Caco-2 (cell line): ENCODE measurements at regions not wholly inside any gene's neighbourhood (a gene's known extent, or its start where the extent isn't known, plus 50 kb on each side); places are given as distances from the start of the nearest gene placed in this dataset.

Experiments
- BruUV-seq: library from RNA; stranded (reverse); fragments of 400-500 nt; replicated peaks from 2 replicates; lab custom pipeline; 2021; lab: Mats Ljungman, UMichigan
- CTCF ChIA-PET: fragments of 300-600 bp; sonication (Branson Sonifier 250); formaldehyde crosslinking; loops from one replicate; lab custom pipeline; 2022; ENCODE audit warnings: antibody characterized with exemption; lab: Charles Lee
- POLR2A ChIA-PET: fragments of 300-600 bp; sonication (Branson Sonifier 250); formaldehyde crosslinking; loops from one replicate; lab custom pipeline; 2022; ENCODE audit warnings: antibody characterized with exemption; lab: Charles Lee
- DNase-seq, 2 experiments: peaks; one replicate each; pipeline versions ENCODE4 v3.0.0 to v3.0.0-alpha.2; 2020 to 2022
- H3K27me3 ChIP-seq: replicated peaks from 2 replicates; pipeline ENCODE4 v1.6.0; 2011; ENCODE audit warnings: low read length; ENCODE audit not compliant: control insufficient read depth, insufficient read depth
- H3K36me3 ChIP-seq: 2 replicates; pipeline ENCODE4 v1.5.1; 2011; ENCODE audit warnings: low read length; ENCODE audit not compliant: control insufficient read depth, insufficient read depth
- H3K4me1 ChIP-seq: fragments of 250-450 bp; sonication (Bioruptor Pico); 2 replicates; pipeline ENCODE4 v1.5.1; 2020; ENCODE audit warnings: mild to moderate bottlenecking
- H3K4me3 ChIP-seq: 2 replicates; pipeline ENCODE4 v1.5.1; 2011; ENCODE audit warnings: low read depth, mild to moderate bottlenecking, control low read depth, low read length
- H3K9me3 ChIP-seq: fragments of 250-450 bp; sonication (Bioruptor Pico); 2 replicates; pipeline ENCODE4 v1.5.1; 2020; ENCODE audit warnings: mild to moderate bottlenecking, moderate library complexity
- H3K27ac Mint-ChIP-seq: one replicate; pipeline ENCODE4 v1.8.0; 2022; ENCODE audit warnings: mixed read lengths; ENCODE audit not compliant: unreplicated experiment
- H3K27me3 Mint-ChIP-seq: one replicate; pipeline ENCODE4 v1.8.0; 2022; ENCODE audit warnings: mixed read lengths; ENCODE audit not compliant: insufficient read depth, unreplicated experiment
- H3K36me3 Mint-ChIP-seq: one replicate; pipeline ENCODE4 v1.8.0; 2022; ENCODE audit warnings: mild to moderate bottlenecking, mixed read lengths; ENCODE audit not compliant: insufficient read depth, unreplicated experiment
- H3K4me1 Mint-ChIP-seq: one replicate; pipeline ENCODE4 v1.8.0; 2022; ENCODE audit warnings: low read depth, mixed read lengths; ENCODE audit not compliant: unreplicated experiment
- H3K4me3 Mint-ChIP-seq: one replicate; pipeline ENCODE4 v1.8.0; 2022; ENCODE audit warnings: mild to moderate bottlenecking, moderate library complexity, mixed read lengths; ENCODE audit not compliant: unreplicated experiment
- H3K9me3 Mint-ChIP-seq: one replicate; pipeline ENCODE4 v1.8.0; 2022; ENCODE audit warnings: mixed read lengths; ENCODE audit not compliant: unreplicated experiment
- intact Hi-C: fragments of 100-400 bp; cut with micrococcal nuclease; formaldehyde crosslinking; loops from one replicate; pipeline ENCODE4 v1.10.0; 2022; ENCODE audit not compliant: unreplicated experiment
- TF ChIP-seq, protein P1 (sequence below), 2 experiments: fragments of 200-600 bp in 1 of 2; IDR thresholded peaks; 1 replicate in 1 of 2; 2 replicates in 1 of 2; pipeline versions ENCODE4 v1.5.1 to v1.8.0; 2011 to 2022; ENCODE audit warnings: antibody characterized with exemption in 1 of 2, control low read depth in 1 of 2, inconsistent platforms in 1 of 2, low read depth in 1 of 2, low read length in 1 of 2, mild to moderate bottlenecking in 1 of 2, moderate library complexity in 1 of 2; ENCODE audit not compliant: insufficient read depth in 1 of 2, severe bottlenecking in 1 of 2, unreplicated experiment in 1 of 2

DNA sequence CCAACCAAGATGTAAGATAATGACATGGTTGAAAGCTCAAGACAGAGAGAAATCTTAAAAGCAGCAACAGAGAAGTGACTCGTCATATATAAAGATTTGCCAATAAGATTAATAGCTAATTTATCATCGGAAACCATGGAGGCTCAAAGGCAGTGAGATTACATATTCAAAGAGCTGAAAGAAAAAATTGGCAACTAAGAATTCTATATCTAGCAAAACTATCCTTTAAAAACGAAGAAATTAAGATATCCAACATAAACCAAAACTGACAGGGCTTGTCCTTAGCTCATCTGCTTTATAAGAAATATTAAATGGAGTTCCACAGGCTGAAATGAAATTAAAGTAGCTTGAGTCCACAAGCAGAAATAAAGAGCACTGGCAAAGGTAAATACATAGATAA, 236.6 kb downstream of the ANAPC1 start:
- no peaks in the 10 kb centered on the region for H3K27me3 Mint-ChIP-seq
- CTCF ChIA-PET: no interaction called here
- peaks cover 18% of the 10 kb centered on the region for H3K9me3 Mint-ChIP-seq
- Histone ChIP-seq H3K27me3 (no peaks in the 10 kb centered on the region), H3K4me3 (no peak overlapping the region), H3K36me3 (no peaks in the 10 kb centered on the region), H3K9me3 (peaks cover 9% of the 10 kb centered on the region), H3K4me1 (no peaks in the 10 kb centered on the region)
- no peaks in the 10 kb centered on the region for H3K4me1 Mint-ChIP-seq
- no peak overlapping the region for H3K27ac Mint-ChIP-seq
- intact Hi-C loops: no loop called here
- no peaks in the 10 kb centered on the region for H3K36me3 Mint-ChIP-seq
- TF ChIP-seq, protein P1, sequence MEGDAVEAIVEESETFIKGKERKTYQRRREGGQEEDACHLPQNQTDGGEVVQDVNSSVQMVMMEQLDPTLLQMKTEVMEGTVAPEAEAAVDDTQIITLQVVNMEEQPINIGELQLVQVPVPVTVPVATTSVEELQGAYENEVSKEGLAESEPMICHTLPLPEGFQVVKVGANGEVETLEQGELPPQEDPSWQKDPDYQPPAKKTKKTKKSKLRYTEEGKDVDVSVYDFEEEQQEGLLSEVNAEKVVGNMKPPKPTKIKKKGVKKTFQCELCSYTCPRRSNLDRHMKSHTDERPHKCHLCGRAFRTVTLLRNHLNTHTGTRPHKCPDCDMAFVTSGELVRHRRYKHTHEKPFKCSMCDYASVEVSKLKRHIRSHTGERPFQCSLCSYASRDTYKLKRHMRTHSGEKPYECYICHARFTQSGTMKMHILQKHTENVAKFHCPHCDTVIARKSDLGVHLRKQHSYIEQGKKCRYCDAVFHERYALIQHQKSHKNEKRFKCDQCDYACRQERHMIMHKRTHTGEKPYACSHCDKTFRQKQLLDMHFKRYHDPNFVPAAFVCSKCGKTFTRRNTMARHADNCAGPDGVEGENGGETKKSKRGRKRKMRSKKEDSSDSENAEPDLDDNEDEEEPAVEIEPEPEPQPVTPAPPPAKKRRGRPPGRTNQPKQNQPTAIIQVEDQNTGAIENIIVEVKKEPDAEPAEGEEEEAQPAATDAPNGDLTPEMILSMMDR (IDR thresholded peaks at IDR 0.05; ENCODE audit: insufficient read depth in 1 of 2, low read depth in 1 of 2, low read length in 1 of 2, severe bottlenecking in 1 of 2, unreplicated experiment in 1 of 2): no peak
- H3K4me3 Mint-ChIP-seq: no peak overlapping the region
- DNase-seq: no peak
- no TSS peak for BruUV-seq
- POLR2A ChIA-PET: no interaction called here

DNA sequence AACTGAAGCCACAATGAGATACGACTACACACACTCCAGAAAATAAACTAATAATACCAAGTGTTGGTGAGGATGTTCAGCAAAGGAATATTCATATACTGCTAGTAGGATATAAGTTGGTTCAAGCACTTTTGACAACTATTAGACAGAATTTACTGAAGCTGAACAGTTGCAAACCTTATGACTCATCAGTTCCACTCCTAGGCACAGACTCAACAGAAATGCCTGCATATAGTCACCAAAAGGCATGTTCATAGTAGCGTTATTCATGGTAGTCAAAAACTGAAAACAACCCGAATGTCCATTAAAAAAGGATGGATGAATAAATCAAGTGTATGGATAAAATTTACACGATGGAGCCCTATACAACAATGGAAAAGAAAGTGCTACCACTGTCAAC, 232.0 kb downstream of the ANAPC1 start:
- Mint-ChIP-seq H3K4me1 (peaks cover 2% of the 10 kb centered on the region), H3K27me3 (no peaks in the 10 kb centered on the region), H3K9me3 (peaks cover 7% of the 10 kb centered on the region), H3K27ac (no peak overlapping the region), H3K36me3 (no peaks in the 10 kb centered on the region), H3K4me3 (no peak overlapping the region)
- Histone ChIP-seq H3K36me3 (no peaks in the 10 kb centered on the region), H3K4me3 (no peak overlapping the region), H3K27me3 (no peaks in the 10 kb centered on the region), H3K4me1 (no peaks in the 10 kb centered on the region), H3K9me3 (peaks cover 7% of the 10 kb centered on the region)
- ChIA-PET POLR2A (no interaction called here), CTCF (no interaction called here)
- no peak for DNase-seq
- TF ChIP-seq, protein P1 (IDR thresholded peaks at IDR 0.05; ENCODE audit: insufficient read depth in 1 of 2, low read depth in 1 of 2, low read length in 1 of 2, severe bottlenecking in 1 of 2, unreplicated experiment in 1 of 2): no peak
- BruUV-seq: no TSS peak
- intact Hi-C loops: no loop called here

DNA sequence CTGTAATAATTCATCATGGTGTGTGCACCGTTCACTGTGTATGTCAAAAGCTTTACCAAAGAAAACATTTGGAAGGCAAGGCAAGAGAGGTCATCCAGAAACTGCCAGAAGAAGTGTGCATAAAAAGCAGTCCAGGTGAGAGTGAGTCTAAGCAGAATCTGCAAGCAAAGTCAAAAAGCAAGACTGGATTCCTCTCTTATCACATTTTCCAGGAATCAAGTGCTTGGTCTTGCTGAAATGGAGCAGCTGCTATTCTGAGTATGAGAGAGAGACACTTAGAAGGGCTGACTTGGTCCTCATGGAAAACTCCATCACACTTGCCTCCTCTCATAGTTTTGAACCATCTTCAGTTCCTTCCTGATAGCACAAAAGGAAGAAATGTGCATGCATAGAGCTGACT, 231.3 kb downstream of the ANAPC1 start:
- ChIA-PET POLR2A (no interaction called here), CTCF (no interaction called here)
- no peak overlapping the region for H3K27ac Mint-ChIP-seq
- Histone ChIP-seq H3K9me3 (peaks cover under 1% of the 10 kb centered on the region), H3K4me3 (no peak overlapping the region), H3K4me1 (no peaks in the 10 kb centered on the region), H3K27me3 (no peaks in the 10 kb centered on the region), H3K36me3 (no peaks in the 10 kb centered on the region)
- H3K27me3 Mint-ChIP-seq: no peaks in the 10 kb centered on the region
- intact Hi-C loops: no loop called here
- H3K4me3 Mint-ChIP-seq: no peak overlapping the region
- peaks cover under 1% of the 10 kb centered on the region for H3K9me3 Mint-ChIP-seq
- BruUV-seq: no TSS peak
- H3K4me1 Mint-ChIP-seq: peaks cover 7% of the 10 kb centered on the region
- TF ChIP-seq, protein P1 (IDR thresholded peaks at IDR 0.05; ENCODE audit: insufficient read depth in 1 of 2, low read depth in 1 of 2, low read length in 1 of 2, severe bottlenecking in 1 of 2, unreplicated experiment in 1 of 2): no peak
- DNase-seq: no peak
- no peaks in the 10 kb centered on the region for H3K36me3 Mint-ChIP-seq
